ENCODE measurements at regions not wholly inside any gene's neighbourhood (a gene's known extent, or its start where the extent isn't known, plus 50 kb on each side); places are given as distances from the start of the nearest gene placed in this dataset.
"Not testable (repeated sequence)": the region's sequence is repeated elsewhere in the genome, so short reads cannot be mapped to it uniquely, and the experiment has no call there.

DNA sequence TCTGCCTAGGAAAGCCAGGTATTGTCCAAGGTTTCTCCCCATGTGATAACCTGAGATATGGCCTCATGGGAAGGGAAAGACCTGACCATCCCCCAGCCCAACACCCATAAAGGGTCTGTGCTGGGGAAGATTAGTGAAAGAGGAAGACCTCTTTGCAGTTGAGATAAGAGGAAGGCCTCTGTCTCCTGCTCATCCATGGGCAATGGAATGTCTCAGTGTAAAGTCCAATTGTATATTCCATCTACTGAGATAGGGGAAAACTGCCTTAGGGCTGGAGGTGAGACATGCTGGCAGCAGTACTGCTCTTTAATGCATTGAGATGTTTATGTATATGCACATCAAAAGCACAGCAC lies 99.0 kb downstream of the ZNF737 start:
- H3K9me1 ChIP-seq (ENCODE audit: insufficient read depth, low read length): not testable (repeated sequence)

DNA sequence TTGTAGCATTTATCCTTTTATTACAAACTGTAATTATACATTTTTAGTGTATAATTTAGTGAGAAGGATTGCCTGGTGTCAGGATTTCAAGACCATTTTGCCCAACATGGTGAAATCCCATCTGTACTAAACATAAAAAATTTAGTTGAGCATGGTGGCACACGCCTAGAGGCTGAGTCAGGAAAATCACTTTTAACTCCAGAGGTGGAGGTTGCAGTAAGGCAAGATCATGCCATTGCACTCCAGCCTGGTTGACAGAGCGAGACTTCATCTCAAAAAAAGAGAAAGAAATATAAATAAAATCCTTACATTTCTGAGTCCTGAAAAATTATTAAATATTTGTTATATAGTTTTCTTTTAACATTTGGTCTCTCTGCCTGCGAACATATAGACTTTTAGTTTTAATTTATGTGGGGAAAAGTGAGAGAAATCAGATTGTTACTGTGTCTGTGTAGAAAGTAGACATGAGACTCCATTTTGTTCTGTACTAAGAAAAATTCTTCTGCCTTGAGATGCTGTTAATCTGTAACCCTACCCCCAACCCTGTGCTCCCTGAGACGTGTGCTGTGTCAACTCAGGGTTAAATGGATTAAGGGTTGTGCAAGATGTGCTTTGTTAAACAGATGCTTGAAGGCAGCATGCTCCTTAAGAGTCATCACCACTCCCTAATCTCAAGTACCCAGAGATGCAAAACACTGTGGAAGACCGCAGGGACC lies 99.5 kb downstream of the ZNF737 start:
- H2BK5ac ChIP-seq (ENCODE audit: low read depth, low read length, poor library complexity, severe bottlenecking); H3K23ac ChIP-seq (ENCODE audit: low read depth, low read length); H3K27ac ChIP-seq (ENCODE audit: insufficient read depth, low read length); H3K56ac ChIP-seq (ENCODE audit: extremely low read depth, insufficient read depth, low read length); H2BK20ac ChIP-seq (ENCODE audit: low read depth, low read length); H3K9me1 ChIP-seq (ENCODE audit: insufficient read depth, low read length); H2BK15ac ChIP-seq (ENCODE audit: low read depth, low read length); H3K14ac ChIP-seq (replicated peaks; ENCODE audit: low read depth, low read length); H2AK9ac ChIP-seq (replicated peaks; ENCODE audit: low read depth, low read length, poor library complexity); intact Hi-C loops (cut with micrococcal nuclease); H3K4me2 ChIP-seq (ENCODE audit: low read depth, low read length); BruUV-seq (replicated peaks); H3K36me3 ChIP-seq (ENCODE audit: control insufficient read depth, insufficient read depth, low read length); H3K79me1 ChIP-seq (ENCODE audit: low read depth in 1 of 2, low read length in 2 of 2); H3K4me3 ChIP-seq (ENCODE audit: insufficient read depth, low read depth, low read length); H3K9ac ChIP-seq (ENCODE audit: low read depth, low read length); H2AK5ac ChIP-seq (ENCODE audit: low read depth, low read length); H4K91ac ChIP-seq (ENCODE audit: insufficient read depth, low read depth, low read length); dilution Hi-C loops (cut with HindIII; ENCODE audit: low sequenced_read_pairs, unreplicated experiment); ATAC-seq (ENCODE audit: low read depth); in situ Hi-C loops (cut with MboI; ENCODE audit: low sequenced_read_pairs); H3K18ac ChIP-seq (ENCODE audit: low read depth, low read length); H3K27me3 ChIP-seq (ENCODE audit: control insufficient read depth, insufficient read depth, low read length); H3K4me1 ChIP-seq (ENCODE audit: control insufficient read depth, insufficient read depth, low read length); H4K5ac ChIP-seq (ENCODE audit: low read depth, low read length); H2AFZ ChIP-seq (replicated peaks; ENCODE audit: low read length, poor library complexity); H2BK120ac ChIP-seq (ENCODE audit: low read depth, low read length); H4K8ac ChIP-seq (ENCODE audit: low read depth in 2 of 2, low read length in 2 of 2); CTCF ChIA-PET; H3K4ac ChIP-seq (ENCODE audit: low read depth, low read length); H4K20me1 ChIP-seq (ENCODE audit: insufficient read depth, low read length); POLR2A ChIA-PET (ENCODE audit: unreplicated experiment); DNase-seq: not testable (repeated sequence)
- WGBS, 2 experiments (ENCODE audit: extremely low coverage in 2 of 2, insufficient read length in 1 of 2): no CpG with 5 or more reads among the region's 5 CpGs
- peaks cover 13% of the 10 kb centered on the region for H3K9me3 ChIP-seq (ENCODE audit: control insufficient read depth, insufficient read depth, low read length)

More for the DNA sequence above, 99.0 kb downstream of the ZNF737 start:
- H3K79me1 ChIP-seq (ENCODE audit: low read depth in 1 of 2, low read length in 2 of 2); H2BK15ac ChIP-seq (ENCODE audit: low read depth, low read length); DNase-seq; H2AK5ac ChIP-seq (ENCODE audit: low read depth, low read length); H3K4me1 ChIP-seq (ENCODE audit: control insufficient read depth, insufficient read depth, low read length); H3K36me3 ChIP-seq (ENCODE audit: control insufficient read depth, insufficient read depth, low read length); POLR2A ChIA-PET (ENCODE audit: unreplicated experiment); H4K20me1 ChIP-seq (ENCODE audit: insufficient read depth, low read length); in situ Hi-C loops (cut with MboI; ENCODE audit: low sequenced_read_pairs); ATAC-seq (ENCODE audit: low read depth); H2AK9ac ChIP-seq (replicated peaks; ENCODE audit: low read depth, low read length, poor library complexity); H2BK20ac ChIP-seq (ENCODE audit: low read depth, low read length); H2AFZ ChIP-seq (replicated peaks; ENCODE audit: low read length, poor library complexity); H3K4me2 ChIP-seq (ENCODE audit: low read depth, low read length); H3K18ac ChIP-seq (ENCODE audit: low read depth, low read length); H3K23ac ChIP-seq (ENCODE audit: low read depth, low read length); CTCF ChIA-PET; H2BK120ac ChIP-seq (ENCODE audit: low read depth, low read length); H3K56ac ChIP-seq (ENCODE audit: extremely low read depth, insufficient read depth, low read length); intact Hi-C loops (cut with micrococcal nuclease); BruUV-seq (replicated peaks); H4K8ac ChIP-seq (ENCODE audit: low read depth in 2 of 2, low read length in 2 of 2); H4K91ac ChIP-seq (ENCODE audit: insufficient read depth, low read depth, low read length); H3K9ac ChIP-seq (ENCODE audit: low read depth, low read length); H3K27ac ChIP-seq (ENCODE audit: insufficient read depth, low read length); dilution Hi-C loops (cut with HindIII; ENCODE audit: low sequenced_read_pairs, unreplicated experiment); H3K14ac ChIP-seq (replicated peaks; ENCODE audit: low read depth, low read length); H3K27me3 ChIP-seq (ENCODE audit: control insufficient read depth, insufficient read depth, low read length); H3K4me3 ChIP-seq (ENCODE audit: insufficient read depth, low read depth, low read length); H4K5ac ChIP-seq (ENCODE audit: low read depth, low read length); H3K4ac ChIP-seq (ENCODE audit: low read depth, low read length); H2BK5ac ChIP-seq (ENCODE audit: low read depth, low read length, poor library complexity, severe bottlenecking): not testable (repeated sequence)
- peaks cover 13% of the 10 kb centered on the region for H3K9me3 ChIP-seq (ENCODE audit: control insufficient read depth, insufficient read depth, low read length)
